NCI-H345 (cell line): ENCODE measurements at regions not wholly inside any gene's neighbourhood (a gene's known extent, or its start where the extent isn't known, plus 50 kb on each side); places are given as distances from the start of the nearest gene placed in this dataset.
A peak's percentile ranks its signal among the peaks of the same experiment; 100 is the strongest.
"Not testable (repeated sequence)": the region's sequence is repeated elsewhere in the genome, so short reads cannot be mapped to it uniquely, and the experiment has no call there.

Source experiments
- DNase-seq: peaks from one replicate; lab custom pipeline; 2025; lab: John Stamatoyannopoulos, UW

GRCh38 chrX:10676235-10676957 lies 56.0 kb upstream of the MID1 start:
- DNase-seq: no peak

- DNase-seq: no peak
Measured at GRCh38 chrX:10677490-10677889, 57.1 kb upstream of the MID1 start.

GRCh38 chrX:10679387-10679786 lies 59.0 kb upstream of the MID1 start:
- no peak for DNase-seq

- DNase-seq: no peak
Measured at GRCh38 chrX:10681167-10681566, 60.8 kb upstream of the MID1 start.

GRCh38 chrX:10683631-10684030 lies 63.2 kb upstream of the MID1 start:
- not testable (repeated sequence) for DNase-seq

GRCh38 chrX:10685923-10686595 lies 65.7 kb upstream of the MID1 start:
- no peak for DNase-seq

- DNase-seq: not testable (repeated sequence)
Measured at GRCh38 chrX:10691751-10692150, 71.4 kb upstream of the MID1 start.

GRCh38 chrX:10697616-10698317 lies 77.4 kb upstream of the MID1 start:
- DNase-seq: no peak

- DNase-seq: no peak
Measured at GRCh38 chrX:10698318-10698640, 77.9 kb upstream of the MID1 start.

- no peak for DNase-seq
Measured at GRCh38 chrX:10702031-10702430, 81.6 kb upstream of the MID1 start.

GRCh38 chrX:10706342-10706741 lies 86.0 kb upstream of the MID1 start:
- DNase-seq: not testable (repeated sequence)

GRCh38 chrX:10707773-10708172 lies 87.4 kb upstream of the MID1 start:
- no peak for DNase-seq

GRCh38 chrX:10709276-10709675 lies 88.9 kb upstream of the MID1 start:
- no peak for DNase-seq

- no peak for DNase-seq
Measured at GRCh38 chrX:10714531-10714930, 94.1 kb upstream of the MID1 start.

- DNase-seq: peak; percentile 53
Measured at GRCh38 chrX:10722851-10723250, 102.5 kb upstream of the MID1 start.

- DNase-seq: peak; percentile 4
Measured at GRCh38 chrX:10725071-10725470, 104.7 kb upstream of the MID1 start.

- no peak for DNase-seq
Measured at GRCh38 chrX:10726647-10727046, 106.3 kb upstream of the MID1 start.

- no peak for DNase-seq
Measured at GRCh38 chrX:10728806-10729389, 108.5 kb upstream of the MID1 start.

GRCh38 chrX:10739426-10739825 lies 119.0 kb upstream of the MID1 start:
- DNase-seq: no peak

- DNase-seq: no peak
Measured at GRCh38 chrX:10741003-10741402, 120.6 kb upstream of the MID1 start.

- no peak for DNase-seq
Measured at GRCh38 chrX:10741550-10741949, 121.2 kb upstream of the MID1 start.

GRCh38 chrX:10743476-10743875 lies 123.1 kb upstream of the MID1 start:
- DNase-seq: no peak

- DNase-seq: no peak
Measured at GRCh38 chrX:10744007-10744406, 123.6 kb upstream of the MID1 start.
